Omental fat pad (tissue), 3 donors: ENCODE measurements at regions not wholly inside any gene's neighbourhood (a gene's known extent, or its start where the extent isn't known, plus 50 kb on each side); places are given as distances from the start of the nearest gene placed in this dataset.
"Not testable (repeated sequence)": the region's sequence is repeated elsewhere in the genome, so short reads cannot be mapped to it uniquely, and the experiment has no call there.

Source experiments
- ATAC-seq: fragments of 150-250 bp; one replicate; pipeline ENCODE4 v1.9.1; 2016; ENCODE audit warnings: mild to moderate bottlenecking, moderate library complexity; ENCODE audit not compliant: low FRiP score
- DNase-seq: peaks from one replicate; pipeline ENCODE4 v3.0.0-alpha.2; 2019; ENCODE audit warnings: low spot score
- TF ChIP-seq, protein P1 (sequence below), 3 donors: fragments of 450-650 bp; IDR thresholded peaks; one replicate each; pipeline ENCODE4 v1.5.1; 2016 to 2017; ENCODE audit warnings: antibody characterized with exemption in 3 of 3, mild to moderate bottlenecking in 3 of 3, moderate library complexity in 2 of 3

DNA sequence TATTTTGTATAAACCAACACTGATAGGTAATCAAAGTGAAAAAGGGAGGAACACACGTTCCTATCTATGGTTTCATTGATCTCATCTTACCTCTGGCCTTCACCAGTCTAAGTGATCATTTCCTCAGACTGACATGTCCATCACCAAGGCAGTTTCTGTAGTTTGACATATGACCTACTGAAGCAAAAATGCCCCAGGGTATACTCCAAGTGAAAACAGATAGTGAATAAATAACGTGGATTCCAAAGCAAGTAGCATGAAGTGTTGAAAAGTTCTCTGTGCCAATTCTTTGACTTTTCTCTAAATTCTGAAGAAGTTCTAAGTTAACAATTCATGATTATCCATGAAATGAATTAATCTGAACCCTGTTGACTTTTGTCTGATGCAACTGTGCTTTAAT is 334.2 kb upstream of the SGCG start:
- TF ChIP-seq, protein P1, sequence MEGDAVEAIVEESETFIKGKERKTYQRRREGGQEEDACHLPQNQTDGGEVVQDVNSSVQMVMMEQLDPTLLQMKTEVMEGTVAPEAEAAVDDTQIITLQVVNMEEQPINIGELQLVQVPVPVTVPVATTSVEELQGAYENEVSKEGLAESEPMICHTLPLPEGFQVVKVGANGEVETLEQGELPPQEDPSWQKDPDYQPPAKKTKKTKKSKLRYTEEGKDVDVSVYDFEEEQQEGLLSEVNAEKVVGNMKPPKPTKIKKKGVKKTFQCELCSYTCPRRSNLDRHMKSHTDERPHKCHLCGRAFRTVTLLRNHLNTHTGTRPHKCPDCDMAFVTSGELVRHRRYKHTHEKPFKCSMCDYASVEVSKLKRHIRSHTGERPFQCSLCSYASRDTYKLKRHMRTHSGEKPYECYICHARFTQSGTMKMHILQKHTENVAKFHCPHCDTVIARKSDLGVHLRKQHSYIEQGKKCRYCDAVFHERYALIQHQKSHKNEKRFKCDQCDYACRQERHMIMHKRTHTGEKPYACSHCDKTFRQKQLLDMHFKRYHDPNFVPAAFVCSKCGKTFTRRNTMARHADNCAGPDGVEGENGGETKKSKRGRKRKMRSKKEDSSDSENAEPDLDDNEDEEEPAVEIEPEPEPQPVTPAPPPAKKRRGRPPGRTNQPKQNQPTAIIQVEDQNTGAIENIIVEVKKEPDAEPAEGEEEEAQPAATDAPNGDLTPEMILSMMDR (IDR thresholded peaks at IDR 0.05): no peak
- ATAC-seq: no peak
- no peak for DNase-seq

DNA sequence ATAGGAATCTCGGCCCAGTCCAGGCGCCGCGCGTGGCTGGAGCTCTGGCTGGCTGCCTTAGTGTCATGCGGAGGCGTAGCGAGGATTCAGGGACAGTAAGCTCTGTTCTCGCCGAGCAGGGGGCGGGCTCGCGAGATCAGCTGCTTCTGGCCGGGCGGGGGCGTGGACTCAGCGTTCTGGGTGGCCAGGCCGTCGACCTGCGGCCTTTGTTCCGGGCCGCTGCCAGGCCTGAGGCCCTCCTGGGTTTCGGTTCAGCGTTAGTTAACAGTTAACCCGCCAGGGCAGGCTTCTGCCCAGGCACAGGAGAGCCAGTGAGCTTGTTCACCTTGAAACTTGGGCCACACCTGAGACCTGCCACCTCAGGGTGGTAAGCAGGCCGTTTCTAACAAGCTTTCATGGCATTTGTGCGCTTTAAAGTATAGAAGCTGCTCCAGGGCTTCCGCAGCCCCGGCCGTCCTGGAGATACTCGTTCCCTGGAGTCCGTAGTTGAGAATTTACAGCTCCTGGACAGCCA is 332.2 kb upstream of the SGCG start:
- TF ChIP-seq, protein P1 (IDR thresholded peaks at IDR 0.05): no peak
- no peak for ATAC-seq
- DNase-seq: no peak

DNA sequence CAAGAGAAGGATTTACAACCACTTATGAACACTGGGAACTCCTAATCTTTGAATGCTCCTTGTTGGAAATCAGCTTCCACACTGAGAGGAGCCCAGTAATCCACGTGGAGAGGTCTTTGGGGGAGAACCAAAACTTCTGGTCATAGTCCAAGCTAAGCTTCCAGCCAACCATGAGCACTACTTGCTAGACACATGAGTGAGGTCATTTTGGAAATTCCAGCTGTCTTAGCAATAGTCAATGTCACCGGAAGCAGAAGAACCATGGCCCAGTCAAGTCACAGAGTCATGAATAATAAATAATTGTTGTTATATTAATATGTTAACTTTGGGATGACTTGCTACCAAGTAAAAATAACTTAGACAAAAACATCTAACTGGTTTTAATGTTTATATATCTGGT is 324.9 kb upstream of the SGCG start:
- no peak for DNase-seq
- no peak for ATAC-seq
- TF ChIP-seq, protein P1 (IDR thresholded peaks at IDR 0.05): no peak

GRCh38 chr13:22858980-22859379 is 321.8 kb upstream of the SGCG start:
- not testable (repeated sequence) for ATAC-seq, DNase-seq

DNA sequence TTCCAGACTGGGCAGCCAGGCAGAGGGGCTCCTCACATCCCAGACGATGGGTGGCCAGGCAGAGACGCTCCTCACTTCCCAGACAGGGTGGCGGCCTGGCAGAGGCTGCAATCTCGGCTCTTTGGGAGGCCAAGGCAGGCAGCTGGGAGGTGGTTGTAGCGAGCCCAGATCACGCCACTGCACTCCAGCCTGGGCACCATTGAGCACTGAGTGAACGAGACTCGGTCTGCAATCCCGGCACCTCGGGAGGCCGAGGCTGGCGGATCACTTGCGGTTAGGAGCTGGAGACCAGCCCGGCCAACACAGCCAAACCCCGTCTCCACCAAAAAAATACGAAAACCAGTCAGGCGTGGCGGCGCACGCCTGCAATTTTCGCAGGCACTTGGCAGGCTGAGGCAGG is 321.4 kb upstream of the SGCG start:
- not testable (repeated sequence) for ATAC-seq, DNase-seq

- DNase-seq (no peak), ATAC-seq (no peak)
- TF ChIP-seq, protein P1 (IDR thresholded peaks at IDR 0.05): no peak
Measured at GRCh38 chr13:22861958-22862466, 318.8 kb upstream of the SGCG start.

GRCh38 chr13:22862478-22862877 is 318.3 kb upstream of the SGCG start:
- TF ChIP-seq, protein P1 (IDR thresholded peaks at IDR 0.05): no peak
- ATAC-seq: no peak

DNA sequence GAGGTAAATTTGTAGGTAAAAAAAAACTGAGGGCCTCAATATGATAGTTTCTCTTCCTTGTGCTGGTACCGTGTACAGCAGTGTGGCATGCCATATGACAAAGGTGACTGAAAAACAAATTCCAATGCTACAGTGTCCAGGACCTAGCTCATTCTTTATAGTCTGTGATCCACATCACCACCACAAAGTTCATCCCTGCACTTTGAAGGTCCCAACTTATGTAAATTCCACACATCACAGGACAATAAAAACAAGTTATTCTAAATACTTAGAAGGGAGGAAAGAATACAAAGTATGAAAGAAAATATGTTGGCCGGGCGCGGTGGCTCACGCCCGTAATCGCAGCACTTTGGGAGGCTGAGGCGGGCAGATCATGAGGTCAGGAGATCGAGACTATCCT is 314.6 kb upstream of the SGCG start:
- DNase-seq (no peak), ATAC-seq (no peak)
- TF ChIP-seq, protein P1 (IDR thresholded peaks at IDR 0.05): no peak

More at GRCh38 chr13:22862478-22862877, 318.3 kb upstream of the SGCG start:
- no peak for DNase-seq
